Gastroesophageal sphincter (tissue), 4 donors: ENCODE measurements at regions not wholly inside any gene's neighbourhood (a gene's known extent, or its start where the extent isn't known, plus 50 kb on each side); places are given as distances from the start of the nearest gene placed in this dataset.
A peak's percentile ranks its signal among the peaks of the same experiment; 100 is the strongest.

ENCODE experiments used
- ATAC-seq: fragments of 150-250 bp; one replicate; pipeline ENCODE4 v1.9.1; 2016; ENCODE audit warnings: mild to moderate bottlenecking, moderate library complexity
- H3K27ac ChIP-seq, 4 donors: fragments of 200-600 bp; sonication (generic) in 3 of 4; 1 replicate in 3 of 4; 2 replicates in 1 of 4; pipeline ENCODE4 v1.5.1; 2016 to 2019
- H3K27me3 ChIP-seq: fragments of 200-600 bp; sonication (generic); one replicate; pipeline ENCODE4 v1.5.1; 2019
- H3K36me3 ChIP-seq, 2 donors: fragments of 200-600 bp; sonication (generic); one replicate each; pipeline ENCODE4 v1.5.1; 2019; ENCODE audit warnings: control low read depth in 1 of 2
- H3K4me1 ChIP-seq, 3 donors: fragments of 200-600 bp; sonication (generic); 1 replicate in 2 of 3; 2 replicates in 1 of 3; pipeline ENCODE4 v1.5.1; 2016 to 2019; ENCODE audit warnings: control low read depth in 2 of 3
- H3K4me3 ChIP-seq, 2 donors: fragments of 200-600 bp; sonication (generic); one replicate each; pipeline ENCODE4 v1.5.1; 2019; ENCODE audit warnings: mild to moderate bottlenecking in 1 of 2, moderate library complexity in 1 of 2
- H3K9me3 ChIP-seq, 3 donors: fragments of 200-600 bp; sonication (generic); one replicate each; pipeline ENCODE4 v1.5.1; 2017 to 2019; ENCODE audit warnings: control low read depth in 2 of 3
- EP300 ChIP-seq: sonication (generic); formaldehyde crosslinking; IDR thresholded peaks from one replicate; pipeline ENCODE4 v1.6.1; 2017; ENCODE audit warnings: antibody characterized with exemption, mild to moderate bottlenecking
- POLR2A ChIP-seq, 2 donors: fragments of 450-650 bp; IDR thresholded peaks; one replicate each; pipeline ENCODE4 v1.6.1; 2017; ENCODE audit warnings: antibody characterized with exemption in 2 of 2, mild to moderate bottlenecking in 2 of 2, moderate library complexity in 1 of 2
- POLR2AphosphoS5 ChIP-seq: sonication (generic); formaldehyde crosslinking; IDR thresholded peaks from one replicate; pipeline ENCODE4 v1.6.1; 2017; ENCODE audit warnings: antibody characterized with exemption
- WGBS, 2 donors: methylation state at CpG; one replicate each; pipeline ENCODE4 v1.1.5; 2018; ENCODE audit warnings: low coverage in 1 of 2; 5-methylcytosine and 5-hydroxymethylcytosine counted together
- TF ChIP-seq, protein P1 (sequence below), 4 experiments: fragments of 200-600 bp in 2 of 4; fragments of 450-650 bp in 2 of 4; sonication (generic) in 1 of 4; IDR thresholded peaks; one replicate each; pipeline ENCODE4 v1.5.1; 2017 to 2019; ENCODE audit warnings: antibody characterized with exemption in 4 of 4, mild to moderate bottlenecking in 2 of 4, moderate library complexity in 2 of 4

DNA sequence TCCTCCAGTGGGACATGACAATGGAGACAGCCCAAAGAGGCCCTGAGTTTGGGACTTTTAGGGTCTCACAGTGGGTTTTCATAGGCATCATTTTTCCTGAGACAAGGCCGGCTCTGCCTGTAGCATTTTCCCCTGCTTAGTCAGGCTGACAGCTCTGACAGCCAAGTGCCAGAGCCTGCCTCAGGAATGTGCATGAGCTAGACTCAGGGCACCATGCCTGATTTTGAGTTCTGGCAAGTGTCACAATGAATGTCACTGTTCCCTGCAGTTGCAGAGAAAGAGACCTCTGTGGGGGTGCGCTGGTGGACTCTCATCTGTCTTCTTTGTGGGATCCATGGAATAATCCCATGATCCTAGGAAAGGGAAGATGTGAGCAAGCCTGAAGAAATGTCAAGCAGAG lies 343.3 kb upstream of the TSPY4 start:
- H3K27me3 ChIP-seq = no peaks in the 10 kb centered on the region
- no CpG with 5 or more reads among the region's 2 CpGs for WGBS, 2 donors
- no peak for ATAC-seq
- no peaks in the 10 kb centered on the region for H3K36me3 ChIP-seq
- H3K4me3 ChIP-seq = no peak overlapping the region
- no peaks in the 10 kb centered on the region for H3K9me3 ChIP-seq
- TF ChIP-seq EP300 (no peak), POLR2AphosphoS5 (peak; percentile 73), POLR2A (IDR thresholded peaks at IDR 0.05) (no peak)
- TF ChIP-seq, protein P1, sequence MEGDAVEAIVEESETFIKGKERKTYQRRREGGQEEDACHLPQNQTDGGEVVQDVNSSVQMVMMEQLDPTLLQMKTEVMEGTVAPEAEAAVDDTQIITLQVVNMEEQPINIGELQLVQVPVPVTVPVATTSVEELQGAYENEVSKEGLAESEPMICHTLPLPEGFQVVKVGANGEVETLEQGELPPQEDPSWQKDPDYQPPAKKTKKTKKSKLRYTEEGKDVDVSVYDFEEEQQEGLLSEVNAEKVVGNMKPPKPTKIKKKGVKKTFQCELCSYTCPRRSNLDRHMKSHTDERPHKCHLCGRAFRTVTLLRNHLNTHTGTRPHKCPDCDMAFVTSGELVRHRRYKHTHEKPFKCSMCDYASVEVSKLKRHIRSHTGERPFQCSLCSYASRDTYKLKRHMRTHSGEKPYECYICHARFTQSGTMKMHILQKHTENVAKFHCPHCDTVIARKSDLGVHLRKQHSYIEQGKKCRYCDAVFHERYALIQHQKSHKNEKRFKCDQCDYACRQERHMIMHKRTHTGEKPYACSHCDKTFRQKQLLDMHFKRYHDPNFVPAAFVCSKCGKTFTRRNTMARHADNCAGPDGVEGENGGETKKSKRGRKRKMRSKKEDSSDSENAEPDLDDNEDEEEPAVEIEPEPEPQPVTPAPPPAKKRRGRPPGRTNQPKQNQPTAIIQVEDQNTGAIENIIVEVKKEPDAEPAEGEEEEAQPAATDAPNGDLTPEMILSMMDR (IDR thresholded peaks at IDR 0.05) = no peak
- peaks cover 0 to 15% (median 0%) of the 10 kb centered on the region in 3 donors for H3K4me1 ChIP-seq
- H3K27ac ChIP-seq = peak overlapping the region in 1 of 4 donors; percentile 38

DNA sequence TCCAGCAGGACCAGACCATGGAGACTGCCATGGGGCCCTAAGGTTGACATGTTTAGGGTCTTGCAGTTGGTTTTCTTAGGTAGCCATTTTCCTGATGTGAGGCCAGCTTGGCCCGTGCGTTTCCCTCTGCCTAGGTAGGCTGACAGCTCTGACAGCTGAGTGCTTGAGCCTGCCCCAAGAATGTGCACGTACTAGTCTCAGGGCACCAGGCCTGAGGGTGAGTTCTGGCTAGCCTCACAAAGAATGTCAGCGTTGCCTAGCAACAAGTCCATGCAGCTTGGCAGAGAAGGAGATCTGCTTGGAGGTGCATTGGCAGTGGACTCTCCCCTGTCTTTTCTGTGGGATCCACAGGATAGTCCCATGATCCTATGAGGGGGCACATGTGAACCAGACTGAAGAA lies 336.0 kb upstream of the TSPY4 start:
- Histone ChIP-seq H3K27ac (no peak overlapping the region), H3K4me1 (no peaks in the 10 kb centered on the region), H3K9me3 (no peaks in the 10 kb centered on the region), H3K27me3 (no peaks in the 10 kb centered on the region), H3K4me3 (no peak overlapping the region), H3K36me3 (no peaks in the 10 kb centered on the region)
- no peak for TF ChIP-seq POLR2A (IDR thresholded peaks at IDR 0.05)
- TF ChIP-seq POLR2AphosphoS5 = peak; percentile 54
- no peak for ATAC-seq
- no CpG with 5 or more reads among the region's 4 CpGs for whole genome bisulfite sequencing, 2 donors

DNA sequence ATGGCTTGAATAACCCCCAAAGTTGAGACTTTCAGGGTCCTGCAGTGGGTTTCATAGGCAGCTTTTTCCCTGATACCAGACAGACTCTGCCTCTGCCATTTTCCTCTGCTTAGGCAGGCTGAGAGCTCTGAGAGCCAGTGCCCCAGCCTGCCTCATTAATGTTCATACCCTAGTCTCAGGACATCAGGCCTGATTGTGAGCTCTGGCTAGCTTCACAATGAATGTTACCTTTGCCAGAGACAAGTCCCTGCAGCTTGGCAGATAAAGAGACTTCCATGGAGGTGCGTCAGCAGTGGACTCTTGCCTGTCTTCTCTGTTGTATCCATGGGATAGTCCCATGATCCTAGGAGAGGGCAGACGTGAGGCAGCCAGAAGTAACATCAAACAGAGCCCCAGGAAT lies 333.5 kb upstream of the TSPY4 start:
- Histone ChIP-seq H3K9me3 (no peaks in the 10 kb centered on the region), H3K36me3 (no peaks in the 10 kb centered on the region), H3K27ac (no peak overlapping the region), H3K4me1 (no peaks in the 10 kb centered on the region), H3K4me3 (no peak overlapping the region), H3K27me3 (no peaks in the 10 kb centered on the region)
- no CpG with 5 or more reads among the region's 2 CpGs for WGBS, 2 donors
- no peak for TF ChIP-seq POLR2AphosphoS5
- TF ChIP-seq EP300 = no peak
- TF ChIP-seq POLR2A (IDR thresholded peaks at IDR 0.05) = no peak
- TF ChIP-seq, protein P1 (IDR thresholded peaks at IDR 0.05) = no peak
- no peak for ATAC-seq

DNA sequence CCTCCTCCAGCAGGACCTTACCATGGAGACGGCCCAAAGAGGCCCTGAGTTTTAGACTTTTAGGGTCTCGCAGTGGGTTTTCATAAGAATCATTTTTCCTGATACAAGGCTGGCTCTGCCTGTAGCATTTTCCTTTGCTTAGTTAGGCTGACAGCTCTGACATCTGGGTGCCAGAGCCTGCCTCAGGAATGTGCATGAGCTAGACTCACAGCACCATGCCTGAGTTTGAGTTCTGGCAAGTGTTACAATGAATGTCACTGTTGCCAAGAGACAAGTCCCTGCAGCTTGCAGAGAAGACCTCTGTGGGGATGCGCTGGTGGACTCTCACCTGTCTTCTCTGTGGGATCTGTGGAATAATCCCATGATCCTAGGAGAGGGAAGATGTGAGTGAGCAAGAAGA lies 328.6 kb upstream of the TSPY4 start:
- no CpG with 5 or more reads among the region's 3 CpGs for WGBS, 2 donors
- TF ChIP-seq POLR2AphosphoS5 (no peak), POLR2A (IDR thresholded peaks at IDR 0.05) (no peak), EP300 (no peak)
- TF ChIP-seq, protein P1 (IDR thresholded peaks at IDR 0.05) = no peak

DNA sequence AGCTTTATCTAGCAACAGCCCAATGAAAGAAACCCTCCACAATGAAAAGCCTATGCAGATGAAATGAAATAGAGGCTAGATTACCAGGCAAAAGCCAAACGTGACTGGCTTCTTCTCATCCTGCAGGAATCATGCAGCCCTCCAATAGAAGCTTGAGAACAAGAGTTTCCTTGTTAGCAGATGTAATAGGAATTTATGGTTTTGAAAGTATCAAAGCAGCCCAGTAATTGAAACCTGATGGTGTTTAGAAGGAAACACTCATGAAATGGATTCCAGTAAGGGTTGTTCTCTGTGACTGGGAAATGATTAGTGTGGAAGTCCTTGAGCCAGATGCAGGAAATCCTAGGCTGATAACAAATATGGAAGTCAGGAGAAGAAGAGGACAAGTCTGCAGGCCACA lies 320.3 kb upstream of the TSPY4 start:
- Histone ChIP-seq H3K4me1 (no peaks in the 10 kb centered on the region), H3K9me3 (no peaks in the 10 kb centered on the region), H3K27me3 (no peaks in the 10 kb centered on the region), H3K36me3 (no peaks in the 10 kb centered on the region), H3K4me3 (no peak overlapping the region), H3K27ac (no peak overlapping the region)
- WGBS, 2 donors = no CpG with 5 or more reads among the region's 1 CpG
- no peak for TF ChIP-seq POLR2AphosphoS5
- TF ChIP-seq POLR2A (IDR thresholded peaks at IDR 0.05) = no peak
- TF ChIP-seq, protein P1 (IDR thresholded peaks at IDR 0.05) = no peak
- TF ChIP-seq EP300 = no peak
- no peak for ATAC-seq

More for the DNA sequence above, 328.6 kb upstream of the TSPY4 start:
- Histone ChIP-seq H3K4me3 (no peak overlapping the region), H3K9me3 (no peaks in the 10 kb centered on the region), H3K27me3 (no peaks in the 10 kb centered on the region), H3K36me3 (no peaks in the 10 kb centered on the region), H3K27ac (no peak overlapping the region), H3K4me1 (no peaks in the 10 kb centered on the region)
- ATAC-seq = no peak
